Omental fat pad (tissue), 3 donors: ENCODE measurements at regions not wholly inside any gene's neighbourhood (a gene's known extent, or its start where the extent isn't known, plus 50 kb on each side); places are given as distances from the start of the nearest gene placed in this dataset.
"Not testable (repeated sequence)": the region's sequence is repeated elsewhere in the genome, so short reads cannot be mapped to it uniquely, and the experiment has no call there.

Experiments
- ATAC-seq: fragments of 150-250 bp; one replicate; pipeline ENCODE4 v1.9.1; 2016; ENCODE audit warnings: mild to moderate bottlenecking, moderate library complexity; ENCODE audit not compliant: low FRiP score
- DNase-seq: peaks from one replicate; pipeline ENCODE4 v3.0.0-alpha.2; 2019; ENCODE audit warnings: low spot score
- TF ChIP-seq, protein P1 (sequence below), 3 donors: fragments of 450-650 bp; IDR thresholded peaks; one replicate each; pipeline ENCODE4 v1.5.1; 2016 to 2017; ENCODE audit warnings: antibody characterized with exemption in 3 of 3, mild to moderate bottlenecking in 3 of 3, moderate library complexity in 2 of 3

DNA sequence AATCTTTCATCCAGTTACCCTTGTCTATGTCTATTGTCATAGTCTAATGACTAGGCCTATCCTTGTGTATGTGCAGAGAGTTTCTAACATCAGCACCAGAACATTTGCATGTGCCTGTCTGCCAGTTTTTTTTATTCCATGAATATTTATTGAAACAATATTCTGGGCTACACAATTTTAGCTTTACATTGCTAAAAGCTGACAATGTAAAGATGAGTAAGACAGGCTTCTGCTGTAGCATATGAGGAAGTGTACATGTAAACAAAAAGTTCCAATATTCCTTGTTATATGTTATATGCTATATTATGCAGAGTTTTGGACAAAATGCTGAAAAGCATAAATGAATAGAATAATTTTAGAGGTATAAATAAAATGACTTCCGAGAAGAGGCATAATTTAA lies 357.7 kb downstream of the NYAP2 start:
- TF ChIP-seq, protein P1, sequence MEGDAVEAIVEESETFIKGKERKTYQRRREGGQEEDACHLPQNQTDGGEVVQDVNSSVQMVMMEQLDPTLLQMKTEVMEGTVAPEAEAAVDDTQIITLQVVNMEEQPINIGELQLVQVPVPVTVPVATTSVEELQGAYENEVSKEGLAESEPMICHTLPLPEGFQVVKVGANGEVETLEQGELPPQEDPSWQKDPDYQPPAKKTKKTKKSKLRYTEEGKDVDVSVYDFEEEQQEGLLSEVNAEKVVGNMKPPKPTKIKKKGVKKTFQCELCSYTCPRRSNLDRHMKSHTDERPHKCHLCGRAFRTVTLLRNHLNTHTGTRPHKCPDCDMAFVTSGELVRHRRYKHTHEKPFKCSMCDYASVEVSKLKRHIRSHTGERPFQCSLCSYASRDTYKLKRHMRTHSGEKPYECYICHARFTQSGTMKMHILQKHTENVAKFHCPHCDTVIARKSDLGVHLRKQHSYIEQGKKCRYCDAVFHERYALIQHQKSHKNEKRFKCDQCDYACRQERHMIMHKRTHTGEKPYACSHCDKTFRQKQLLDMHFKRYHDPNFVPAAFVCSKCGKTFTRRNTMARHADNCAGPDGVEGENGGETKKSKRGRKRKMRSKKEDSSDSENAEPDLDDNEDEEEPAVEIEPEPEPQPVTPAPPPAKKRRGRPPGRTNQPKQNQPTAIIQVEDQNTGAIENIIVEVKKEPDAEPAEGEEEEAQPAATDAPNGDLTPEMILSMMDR (IDR thresholded peaks at IDR 0.05) = no peak
- DNase-seq (no peak), ATAC-seq (no peak)

DNA sequence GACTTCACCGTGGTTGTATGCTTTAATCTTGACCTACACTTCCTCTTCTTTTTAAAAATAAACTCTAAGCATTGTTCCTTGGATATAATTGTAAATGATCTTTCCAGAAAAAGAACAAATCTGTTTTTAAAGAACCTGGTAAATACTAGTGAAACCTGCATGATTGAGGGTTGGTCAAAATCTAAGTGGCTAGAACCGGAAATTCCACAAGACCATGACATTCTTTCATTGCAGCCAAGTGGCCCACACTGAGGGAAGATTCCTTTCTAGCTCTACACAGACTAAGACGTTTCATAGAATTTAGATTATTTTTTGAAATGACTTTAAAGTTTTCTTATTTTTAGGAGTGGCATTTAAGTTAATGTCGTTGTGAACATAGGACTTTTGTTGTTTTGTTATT lies 356.7 kb downstream of the NYAP2 start:
- no peak for DNase-seq
- TF ChIP-seq, protein P1 (IDR thresholded peaks at IDR 0.05) = no peak
- ATAC-seq = no peak

DNA sequence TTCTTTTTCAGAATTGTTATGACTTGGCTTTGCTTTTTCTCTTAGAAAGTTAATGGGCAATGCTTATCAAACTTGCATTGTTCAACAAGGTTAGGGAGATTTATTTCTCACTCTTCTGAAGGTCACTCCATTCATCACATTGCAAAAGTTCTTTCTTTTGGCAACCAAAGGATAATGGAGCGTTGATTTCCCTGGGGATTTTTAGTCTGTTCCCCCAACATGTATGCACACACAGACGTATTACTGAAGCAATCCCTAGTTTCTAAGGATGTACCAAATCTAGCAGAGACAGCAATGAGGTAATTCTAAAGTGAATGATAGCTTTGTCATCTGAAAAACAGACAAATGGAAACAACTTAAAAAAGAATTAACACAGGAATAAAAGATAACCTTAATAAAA lies 349.1 kb downstream of the NYAP2 start:
- TF ChIP-seq, protein P1 (IDR thresholded peaks at IDR 0.05) = no peak
- no peak for DNase-seq
- ATAC-seq = no peak

DNA sequence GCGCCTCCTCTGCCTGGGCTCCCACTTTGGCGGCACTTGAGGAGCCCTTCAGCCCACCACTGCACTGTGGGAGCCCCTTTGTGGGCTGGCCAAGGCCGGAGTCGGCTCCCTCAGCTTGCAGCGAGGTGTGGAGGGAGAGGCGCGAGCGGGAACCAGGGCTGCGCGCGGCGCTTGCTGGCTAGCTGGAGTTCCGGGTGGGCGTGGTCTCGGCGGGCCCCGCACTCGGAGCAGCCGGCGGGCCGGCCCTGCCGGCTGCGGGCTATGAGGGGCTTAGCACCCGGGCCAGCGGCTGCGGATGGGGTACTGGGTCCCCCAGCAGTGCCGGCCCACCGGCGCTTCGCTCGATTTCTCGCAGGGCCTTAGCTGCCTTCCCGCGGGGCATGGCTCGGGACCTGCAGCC lies 344.5 kb downstream of the NYAP2 start:
- not testable (repeated sequence) for DNase-seq, ATAC-seq

DNA sequence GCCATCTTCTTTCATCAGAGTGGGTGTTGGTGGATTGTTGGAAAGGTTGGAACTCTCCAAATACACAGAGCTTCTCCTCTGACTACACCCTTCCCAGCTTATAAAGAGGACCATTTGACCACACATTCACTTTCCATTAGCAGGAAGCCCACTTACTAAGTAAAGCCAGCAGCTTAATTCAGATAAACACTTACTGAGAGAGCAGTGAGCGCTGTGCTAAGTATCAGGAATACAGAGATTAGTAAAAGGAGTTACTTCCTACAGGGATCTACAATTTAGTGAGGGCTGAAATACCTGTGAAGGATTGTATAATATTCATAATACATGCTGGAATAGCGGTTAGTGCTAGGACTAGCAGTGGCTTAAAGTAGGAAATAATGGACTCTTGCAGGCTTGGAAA lies 343.0 kb downstream of the NYAP2 start:
- DNase-seq = no peak
- TF ChIP-seq, protein P1 (IDR thresholded peaks at IDR 0.05) = no peak
- ATAC-seq = no peak

DNA sequence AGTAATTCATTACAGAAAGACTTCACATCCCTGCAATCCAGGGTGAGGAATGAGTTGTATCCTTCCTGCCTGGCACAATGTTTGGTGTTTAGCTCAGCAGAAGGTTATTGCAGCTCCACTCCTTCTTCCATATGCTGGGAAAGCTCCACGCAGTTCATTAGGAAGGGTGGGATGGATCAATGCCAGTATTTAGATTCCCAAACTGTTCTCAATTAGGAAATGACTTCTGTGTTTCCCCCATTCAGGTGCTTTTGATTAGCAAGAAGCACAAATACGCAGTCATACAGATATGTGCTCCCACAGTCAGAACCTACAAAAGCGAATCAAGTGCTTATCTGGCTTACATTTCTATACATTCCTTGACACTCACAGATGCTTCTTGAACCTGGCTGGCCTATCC lies 340.6 kb downstream of the NYAP2 start:
- no peak for ATAC-seq
- TF ChIP-seq, protein P1 (IDR thresholded peaks at IDR 0.05) = no peak
- no peak for DNase-seq

DNA sequence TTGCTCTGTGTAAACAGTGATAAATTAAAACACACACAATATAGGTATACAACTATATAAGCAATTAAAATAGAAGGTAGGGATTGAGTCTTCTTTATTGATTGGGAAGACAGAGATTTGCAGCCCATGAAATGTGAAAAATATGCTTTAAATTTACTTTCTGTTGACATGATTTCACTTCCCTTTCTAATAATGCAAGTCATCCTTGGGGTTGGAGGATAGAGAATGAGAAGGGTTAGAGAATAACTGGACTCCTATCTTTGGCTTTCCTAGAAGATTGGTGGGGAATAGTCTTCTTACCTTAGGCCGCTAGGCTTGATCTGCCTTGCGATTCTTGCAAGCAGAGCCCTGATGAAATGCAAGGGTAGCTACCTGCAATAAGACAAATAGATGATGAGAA lies 339.8 kb downstream of the NYAP2 start:
- no peak for DNase-seq
- TF ChIP-seq, protein P1 (IDR thresholded peaks at IDR 0.05) = no peak
- ATAC-seq = no peak

DNA sequence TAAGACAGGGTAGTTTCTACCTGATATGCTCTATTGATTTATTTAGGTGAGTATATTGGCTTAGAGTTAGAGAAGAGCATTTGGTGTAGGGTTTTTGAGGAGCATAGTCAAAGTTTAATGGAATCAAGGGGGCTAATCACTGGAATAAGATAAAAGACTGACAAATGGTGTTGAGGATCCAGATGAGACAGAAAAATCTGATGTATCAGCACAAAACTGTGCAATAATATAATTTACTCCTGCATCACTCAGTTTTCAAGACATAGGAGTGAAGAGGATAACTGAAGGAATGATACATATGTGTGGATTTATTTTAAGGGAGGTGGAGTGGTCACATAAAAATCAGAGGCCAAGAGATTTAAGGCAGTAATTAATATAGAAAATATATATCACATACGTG lies 339.2 kb downstream of the NYAP2 start:
- ATAC-seq (no peak), DNase-seq (no peak)
- TF ChIP-seq, protein P1 (IDR thresholded peaks at IDR 0.05) = no peak
